ENCODE measurements at regions not wholly inside any gene's neighbourhood (a gene's known extent, or its start where the extent isn't known, plus 50 kb on each side); places are given as distances from the start of the nearest gene placed in this dataset.

- TF ChIP-seq GATA3 (IDR thresholded peaks at IDR 0.05; ENCODE audit: borderline replicate concordance) (no peak), PHF8 (IDR thresholded peaks at IDR 0.05; ENCODE audit: borderline replicate concordance, low read depth) (no peak), HOXB5 (CRISPR knock-in tag; IDR thresholded peaks at IDR 0.05) (peak; percentile 50; the same call in 1 of the 2 replicates), REST (IDR thresholded peaks at IDR 0.05) (peak; percentile 98), ZFP36 (IDR thresholded peaks at IDR 0.05; ENCODE audit: borderline replicate concordance, partially characterized antibody) (no peak), SMC3 (IDR thresholded peaks at IDR 0.05) (no peak), KDM1A (IDR thresholded peaks at IDR 0.05; ENCODE audit: low read depth) (no peak), HDAC2 (IDR thresholded peaks at IDR 0.05) (no peak), HEYL (CRISPR knock-in tag; IDR thresholded peaks at IDR 0.05) (0 out of 2 replicates have a peak, but pooled peaks have one; percentile 30), HES2 (IDR thresholded peaks at IDR 0.05) (no peak), FOXS1 (CRISPR knock-in tag; IDR thresholded peaks at IDR 0.05) (0 out of 2 replicates have a peak, but pooled peaks have one; percentile 43), ATOH8 (CRISPR knock-in tag; IDR thresholded peaks at IDR 0.05; ENCODE audit: low read depth) (no peak), BHLHE40 (IDR thresholded peaks at IDR 0.05; ENCODE audit: low read depth, low read length) (no peak), ZSCAN20 (CRISPR knock-in tag; IDR thresholded peaks at IDR 0.05) (no peak), EP300 (IDR thresholded peaks at IDR 0.05) (no peak)
Observed at GRCh38 chr20:37627060-37627766, 66.6 kb upstream of the CTNNBL1 start (continued).

GRCh38 chr20:37624963-37625362 lies 68.9 kb upstream of the CTNNBL1 start:
- TF ChIP-seq CHD4 (IDR thresholded peaks at IDR 0.05; ENCODE audit: borderline replicate concordance) = no peak
- no peak for TF ChIP-seq JUNB (IDR thresholded peaks at IDR 0.05)
- no peak for TF ChIP-seq CBX2 (IDR thresholded peaks at IDR 0.05; ENCODE audit: borderline replicate concordance, low read depth)
- no peak for TF ChIP-seq NPAS2 (CRISPR knock-in tag; IDR thresholded peaks at IDR 0.05; ENCODE audit: borderline replicate concordance)
- TF ChIP-seq ZNF302 (CRISPR knock-in tag; IDR thresholded peaks at IDR 0.05) = no peak
- no peak for TF ChIP-seq HOXB5 (CRISPR knock-in tag; IDR thresholded peaks at IDR 0.05)
- no peak for TF ChIP-seq TFCP2L1 (CRISPR knock-in tag; IDR thresholded peaks at IDR 0.05)
- TF ChIP-seq MAFK (IDR thresholded peaks at IDR 0.05; ENCODE audit: partially characterized antibody) = no peak
- TF ChIP-seq RCOR1 (IDR thresholded peaks at IDR 0.05; ENCODE audit: low read depth, low read length) = no peak
- no peak for TF ChIP-seq ESRRA (IDR thresholded peaks at IDR 0.05; ENCODE audit: borderline replicate concordance, low read length)
- no peak for TF ChIP-seq CTCF (IDR thresholded peaks at IDR 0.05)
- no peak for TF ChIP-seq HOXA7 (CRISPR knock-in tag; IDR thresholded peaks at IDR 0.05)
- no peak for TF ChIP-seq GATA3 (IDR thresholded peaks at IDR 0.05; ENCODE audit: borderline replicate concordance)
- FAIRE-seq (no peak), DNase-seq (ENCODE audit: low read depth in 1 of 2, low spot score in 1 of 2) (no peak), ATAC-seq (no peak)
- WGBS (ENCODE audit: missing lambda C conversion rate) = 0% methylated on average over 1 of the region's 1 CpG
- Histone ChIP-seq H3K4me1 (no peaks in the 10 kb centered on the region), H3K4me2 (no peak overlapping the region), H3K9me3 (no peaks in the 10 kb centered on the region; the same call in 2 of the 3 replicates), H3K4me3 (no peak overlapping the region), H3K27ac (no peak overlapping the region)
- POLR2A ChIA-PET = no interaction called here
- CTCF ChIA-PET = interaction anchor here (1.2 kb wide), 1 partner anchor 61 kb away, joined by 3 read pairs; no protein-coding TSS in a partner anchor
